ENCODE measurements at regions not wholly inside any gene's neighbourhood (a gene's known extent, or its start where the extent isn't known, plus 50 kb on each side); places are given as distances from the start of the nearest gene placed in this dataset.
"Not testable (repeated sequence)": the region's sequence is repeated elsewhere in the genome, so short reads cannot be mapped to it uniquely, and the experiment has no call there.

DNA sequence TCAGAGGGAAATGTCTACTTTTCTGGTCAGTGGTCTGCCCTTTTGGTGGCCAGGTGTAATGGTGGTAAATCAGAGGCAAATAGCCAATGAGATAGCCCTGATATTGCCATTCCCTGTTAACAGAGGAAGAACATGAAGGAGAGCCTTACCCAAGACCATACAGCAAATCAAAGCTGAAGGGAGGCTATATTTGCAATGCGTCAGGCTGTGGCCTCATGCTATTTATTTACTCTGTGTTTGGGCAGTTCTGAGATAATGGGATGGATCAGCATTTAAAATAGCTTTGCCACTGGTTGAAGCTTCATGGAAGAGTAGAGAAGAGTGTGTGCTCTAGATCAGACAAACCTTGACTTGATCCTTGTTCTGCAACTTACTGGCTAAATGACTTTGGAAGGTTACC is 73.3 kb upstream of the MAML3 start:
- DNase-seq, result no peak
- H3K4me1 Mint-ChIP-seq (ENCODE audit: low read depth), result peaks cover 11% of the 10 kb centered on the region
- H3K4me3 Mint-ChIP-seq, result no peak overlapping the region
- peaks cover 3% of the 10 kb centered on the region for H3K27me3 Mint-ChIP-seq (ENCODE audit: low read depth)
- H3K9me3 Mint-ChIP-seq (ENCODE audit: insufficient read depth), result no peaks in the 10 kb centered on the region
- no peak for ATAC-seq
- POLR2A ChIA-PET, result no interaction called here
- no peaks in the 10 kb centered on the region for H3K36me3 Mint-ChIP-seq (ENCODE audit: low read depth)
- H3K27ac Mint-ChIP-seq, result no peak overlapping the region
- CTCF ChIA-PET, result interaction anchor here (1.0 to 1.3 kb wide), 2 partner anchors 10 to 26 kb away, joined by 3 read pairs; no protein-coding TSS in a partner anchor

DNA sequence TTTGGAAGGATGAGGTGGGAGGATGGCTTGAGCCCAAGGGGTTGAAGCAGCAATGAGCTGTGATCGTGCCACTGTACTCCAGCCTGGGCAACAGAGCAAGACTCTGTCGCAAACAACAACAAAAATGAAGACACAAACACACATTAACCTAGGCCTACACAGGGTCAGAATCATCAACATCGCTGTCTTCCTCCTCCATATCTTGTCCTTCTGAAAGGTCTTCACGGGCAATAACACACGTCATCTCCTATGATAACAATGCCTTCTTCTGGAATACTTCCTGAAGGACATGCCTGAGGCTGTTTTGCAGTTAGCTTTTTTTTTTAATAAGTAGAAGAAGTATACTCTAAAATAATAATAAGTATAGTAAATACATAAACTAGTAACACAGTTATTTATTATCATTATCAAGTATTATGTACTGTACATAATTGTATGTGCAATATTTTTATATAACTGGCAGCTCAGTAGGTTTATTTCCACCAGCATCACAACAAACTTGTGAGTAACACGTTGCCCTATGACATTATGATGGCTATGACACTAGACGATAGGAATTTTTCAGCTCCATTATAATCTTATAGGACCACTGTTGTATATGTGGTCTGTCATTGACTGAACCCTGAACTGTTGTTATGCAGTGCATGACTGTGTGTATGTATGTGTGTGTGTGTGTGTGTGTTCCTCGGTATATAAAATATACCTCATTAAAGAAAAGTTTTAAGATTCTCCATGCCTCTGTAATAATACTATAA is 69.2 kb upstream of the MAML3 start:
- CTCF ChIA-PET, result no interaction called here
- Mint-ChIP-seq H3K9me3 (ENCODE audit: insufficient read depth) (no peaks in the 10 kb centered on the region), H3K27ac (no peak overlapping the region), H3K4me1 (ENCODE audit: low read depth) (no peaks in the 10 kb centered on the region), H3K36me3 (ENCODE audit: low read depth) (no peaks in the 10 kb centered on the region), H3K27me3 (ENCODE audit: low read depth) (peaks cover 6% of the 10 kb centered on the region), H3K4me3 (no peak overlapping the region)
- POLR2A ChIA-PET, result interaction anchor here (0.7 kb wide), 1 partner anchor 276 kb away, joined by 8 read pairs; no protein-coding TSS in a partner anchor
- no peak for ATAC-seq
- DNase-seq, result no peak

DNA sequence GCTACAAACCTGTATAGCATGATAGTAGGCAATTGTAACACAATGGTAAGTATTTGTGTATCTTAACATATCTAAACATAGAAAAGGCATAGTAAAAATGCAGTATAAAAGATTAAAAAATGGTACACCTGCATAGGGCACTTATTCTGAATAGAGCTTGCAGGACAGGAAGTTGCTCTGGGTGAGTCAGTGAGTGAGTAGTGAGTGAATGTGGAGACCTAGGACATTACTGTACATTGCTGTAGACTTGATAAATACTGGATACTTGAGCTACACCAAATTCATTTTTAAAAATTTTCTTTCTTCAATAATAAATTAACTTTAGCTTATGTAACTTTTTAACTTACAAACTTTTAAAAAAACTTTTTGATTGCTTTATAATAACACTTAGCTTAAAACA is 68.2 kb upstream of the MAML3 start:
- H3K4me1 Mint-ChIP-seq (ENCODE audit: low read depth), result no peaks in the 10 kb centered on the region
- H3K27me3 Mint-ChIP-seq (ENCODE audit: low read depth), result peaks cover 6% of the 10 kb centered on the region
- H3K9me3 Mint-ChIP-seq (ENCODE audit: insufficient read depth), result no peaks in the 10 kb centered on the region
- no peak overlapping the region for H3K27ac Mint-ChIP-seq
- no peak for DNase-seq
- ATAC-seq, result no peak
- CTCF ChIA-PET, result interaction anchor here (0.9 to 1.1 kb wide), 2 partner anchors 12 to 31 kb away, joined by 3 to 4 read pairs; no protein-coding TSS in a partner anchor
- no peaks in the 10 kb centered on the region for H3K36me3 Mint-ChIP-seq (ENCODE audit: low read depth)
- no peak overlapping the region for H3K4me3 Mint-ChIP-seq
- POLR2A ChIA-PET, result no interaction called here

DNA sequence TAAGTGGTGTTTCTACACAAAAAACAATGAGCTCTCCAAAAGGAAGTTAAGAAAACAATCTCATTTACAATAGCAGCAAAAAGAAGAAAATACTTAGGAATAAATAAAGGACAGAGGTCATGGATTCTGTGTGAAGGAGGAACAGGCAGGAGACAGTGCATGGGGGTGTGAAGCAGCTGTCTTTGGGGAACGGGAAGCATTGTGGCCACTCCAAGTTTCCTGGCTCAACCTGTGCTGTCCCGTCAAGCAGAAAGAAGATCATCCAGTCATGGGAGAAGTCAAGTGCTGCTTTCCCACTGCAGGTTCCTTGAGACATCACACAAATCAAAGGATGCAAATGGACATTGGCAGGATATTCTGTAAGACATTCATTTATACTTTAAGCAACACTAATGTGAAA is 66.1 kb upstream of the MAML3 start:
- ATAC-seq (no peak), DNase-seq (no peak)
- H3K36me3 Mint-ChIP-seq (ENCODE audit: low read depth), result no peaks in the 10 kb centered on the region
- ChIA-PET POLR2A (interaction anchor here (0.5 kb wide), 1 partner anchor 10 kb away, joined by 3 read pairs; no protein-coding TSS in a partner anchor), CTCF (no interaction called here)
- no peak overlapping the region for H3K4me3 Mint-ChIP-seq
- H3K9me3 Mint-ChIP-seq (ENCODE audit: insufficient read depth), result no peaks in the 10 kb centered on the region
- H3K4me1 Mint-ChIP-seq (ENCODE audit: low read depth), result no peaks in the 10 kb centered on the region
- no peak overlapping the region for H3K27ac Mint-ChIP-seq
- peaks cover 7% of the 10 kb centered on the region for H3K27me3 Mint-ChIP-seq (ENCODE audit: low read depth)

DNA sequence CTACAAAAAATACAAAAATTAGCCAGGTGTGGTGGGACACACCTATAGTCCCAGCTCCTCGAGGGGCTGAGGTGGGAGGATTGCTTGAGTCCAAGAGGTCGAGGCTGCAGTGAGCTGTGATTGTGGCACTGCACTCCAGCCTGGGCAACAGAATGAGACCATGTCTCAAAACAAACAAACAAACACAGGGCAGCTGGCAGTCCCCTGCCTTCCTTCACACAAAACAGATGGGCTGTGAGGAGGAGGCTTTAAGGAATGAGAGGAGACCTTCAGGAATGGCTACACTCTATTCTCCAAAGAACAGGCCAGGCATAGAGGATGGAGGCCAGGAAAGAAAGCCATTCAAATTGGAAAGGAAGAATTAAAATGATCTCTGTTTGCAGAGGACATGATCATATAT is 65.6 kb upstream of the MAML3 start:
- Mint-ChIP-seq H3K9me3 (ENCODE audit: insufficient read depth) (no peaks in the 10 kb centered on the region), H3K4me1 (ENCODE audit: low read depth) (no peaks in the 10 kb centered on the region), H3K27me3 (ENCODE audit: low read depth) (peaks cover 8% of the 10 kb centered on the region), H3K36me3 (ENCODE audit: low read depth) (no peaks in the 10 kb centered on the region), H3K27ac (no peak overlapping the region), H3K4me3 (no peak overlapping the region)
- ChIA-PET POLR2A (no interaction called here), CTCF (no interaction called here)
- no peak for ATAC-seq
- no peak for DNase-seq

DNA sequence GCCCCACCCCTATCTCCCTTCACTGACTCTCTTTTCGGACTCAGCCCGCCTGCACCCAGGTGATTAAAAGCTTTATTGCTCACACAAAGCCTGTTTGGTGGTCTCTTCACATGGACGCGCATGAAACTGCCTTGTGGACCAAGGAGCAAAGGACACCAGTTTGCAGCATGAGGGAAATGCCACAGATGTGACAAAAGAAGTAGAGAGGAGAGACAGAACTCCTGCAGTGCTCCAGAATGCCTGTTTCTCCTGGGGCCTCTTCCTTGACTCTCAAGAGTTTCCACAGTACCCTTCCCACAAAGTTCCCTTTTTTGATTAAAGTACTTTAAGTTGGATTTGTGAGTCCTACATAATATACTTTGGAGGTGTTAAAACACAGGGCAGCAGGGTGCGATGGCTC is 65.1 kb upstream of the MAML3 start:
- H3K9me3 Mint-ChIP-seq (ENCODE audit: insufficient read depth); CTCF ChIA-PET; H3K36me3 Mint-ChIP-seq (ENCODE audit: low read depth); POLR2A ChIA-PET; H3K4me3 Mint-ChIP-seq; DNase-seq; ATAC-seq; H3K27ac Mint-ChIP-seq; H3K4me1 Mint-ChIP-seq (ENCODE audit: low read depth); H3K27me3 Mint-ChIP-seq (ENCODE audit: low read depth): not testable (repeated sequence)

DNA sequence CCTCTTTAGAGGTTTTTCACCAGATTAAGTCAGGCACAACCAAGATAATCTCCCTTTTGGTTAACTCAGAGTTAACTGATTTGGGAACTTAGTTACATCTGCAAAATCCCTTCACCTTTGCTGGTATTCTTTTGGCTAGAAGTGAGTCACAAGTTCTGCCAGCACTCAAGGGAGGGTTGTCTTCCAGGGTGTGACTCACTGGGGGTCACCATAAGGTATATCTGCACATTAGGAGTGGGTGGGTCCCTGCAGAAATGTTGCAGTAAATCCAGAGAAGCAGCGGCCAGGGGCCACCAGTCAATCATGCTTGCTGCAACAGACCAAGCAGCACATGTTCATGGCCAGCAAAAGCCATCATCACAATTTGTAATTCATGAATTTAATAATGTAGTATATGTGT is 59.8 kb upstream of the MAML3 start:
- CTCF ChIA-PET, result no interaction called here

DNA sequence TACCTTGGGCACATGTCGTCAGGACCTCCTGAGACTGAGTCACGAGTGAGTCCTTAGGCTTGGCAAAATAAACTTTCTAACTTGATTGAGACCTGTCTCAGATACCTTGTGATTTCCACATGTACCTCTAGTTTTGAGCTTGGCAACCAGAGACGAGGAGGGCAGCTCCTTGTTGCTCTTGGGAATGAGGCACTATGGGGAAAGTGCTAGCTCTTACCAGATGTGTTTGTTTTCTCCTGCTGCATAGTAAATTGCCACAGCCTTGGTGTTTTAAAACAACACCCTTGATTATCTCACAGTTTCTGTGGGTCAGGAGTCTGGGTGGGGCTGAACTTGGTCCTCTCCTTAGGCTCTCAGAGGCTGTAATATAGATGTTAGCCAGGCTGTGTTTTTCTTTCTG is 59.1 kb upstream of the MAML3 start:
- Mint-ChIP-seq H3K4me3 (no peak overlapping the region), H3K9me3 (ENCODE audit: insufficient read depth) (no peaks in the 10 kb centered on the region), H3K27ac (no peak overlapping the region), H3K27me3 (ENCODE audit: low read depth) (peaks cover 17% of the 10 kb centered on the region), H3K36me3 (ENCODE audit: low read depth) (no peaks in the 10 kb centered on the region), H3K4me1 (ENCODE audit: low read depth) (no peaks in the 10 kb centered on the region)
- ATAC-seq, result no peak
- no peak for DNase-seq
- ChIA-PET POLR2A (no interaction called here), CTCF (no interaction called here)

More for the DNA sequence above, 59.8 kb upstream of the MAML3 start:
- Mint-ChIP-seq H3K9me3 (ENCODE audit: insufficient read depth) (no peaks in the 10 kb centered on the region), H3K4me3 (no peak overlapping the region), H3K36me3 (ENCODE audit: low read depth) (no peaks in the 10 kb centered on the region), H3K27ac (no peak overlapping the region), H3K4me1 (ENCODE audit: low read depth) (no peaks in the 10 kb centered on the region), H3K27me3 (ENCODE audit: low read depth) (peaks cover 14% of the 10 kb centered on the region)
- POLR2A ChIA-PET, result no interaction called here
- DNase-seq (no peak), ATAC-seq (no peak)

DNA sequence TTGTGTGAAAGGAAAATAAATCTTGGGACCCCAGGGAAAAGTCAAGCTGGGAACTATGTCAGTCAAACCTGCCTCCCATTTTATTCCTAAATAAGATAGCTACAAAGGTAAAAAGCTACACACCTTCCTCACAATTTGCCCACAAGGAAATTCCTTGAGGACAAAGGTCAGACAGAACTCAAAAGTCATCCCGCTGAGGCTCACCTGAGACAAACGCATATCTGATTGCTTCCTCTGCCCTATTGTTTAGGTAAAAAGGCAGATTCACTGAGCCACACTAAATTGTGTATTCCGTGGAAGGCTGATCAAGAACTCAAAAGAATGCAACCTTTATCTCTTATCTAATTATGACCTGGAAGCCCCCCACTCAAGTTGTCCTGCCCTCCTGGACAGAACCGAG is 58.7 kb upstream of the MAML3 start:
- no peak overlapping the region for H3K4me3 Mint-ChIP-seq
- no peak for DNase-seq
- no peak for ATAC-seq
- H3K36me3 Mint-ChIP-seq (ENCODE audit: low read depth), result no peaks in the 10 kb centered on the region
- peaks cover 21% of the 10 kb centered on the region for H3K27me3 Mint-ChIP-seq (ENCODE audit: low read depth)
- H3K9me3 Mint-ChIP-seq (ENCODE audit: insufficient read depth), result no peaks in the 10 kb centered on the region
- ChIA-PET CTCF (no interaction called here), POLR2A (no interaction called here)
- H3K27ac Mint-ChIP-seq, result no peak overlapping the region
- H3K4me1 Mint-ChIP-seq (ENCODE audit: low read depth), result no peaks in the 10 kb centered on the region

DNA sequence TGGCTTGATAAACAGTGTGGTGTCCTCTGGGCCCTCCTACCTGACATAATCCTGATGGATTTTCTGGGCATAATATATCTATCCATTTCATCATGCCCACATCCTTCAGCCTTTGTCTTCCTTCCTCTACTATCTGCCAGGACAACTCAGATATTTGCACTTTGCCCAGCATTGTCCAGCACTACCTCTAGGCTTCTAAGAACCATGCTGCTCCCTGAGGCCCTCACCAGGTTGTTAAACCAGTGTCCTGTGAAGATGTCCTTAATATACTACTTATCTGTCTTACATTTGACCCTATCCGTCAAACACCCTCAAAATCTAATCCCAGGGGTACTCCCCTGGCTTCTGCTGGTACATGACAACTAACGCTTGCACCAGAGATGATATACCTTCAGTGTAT is 58.2 kb upstream of the MAML3 start:
- no peak overlapping the region for H3K4me3 Mint-ChIP-seq
- DNase-seq, result no peak
- ChIA-PET POLR2A (interaction anchor here (0.6 kb wide), 1 partner anchor 17 kb away, joined by 3 read pairs; no protein-coding TSS in a partner anchor), CTCF (no interaction called here)
- no peak for ATAC-seq
- peaks cover 25% of the 10 kb centered on the region for H3K27me3 Mint-ChIP-seq (ENCODE audit: low read depth)
- H3K27ac Mint-ChIP-seq, result no peak overlapping the region
- no peaks in the 10 kb centered on the region for H3K4me1 Mint-ChIP-seq (ENCODE audit: low read depth)
- H3K36me3 Mint-ChIP-seq (ENCODE audit: low read depth), result no peaks in the 10 kb centered on the region
- no peaks in the 10 kb centered on the region for H3K9me3 Mint-ChIP-seq (ENCODE audit: insufficient read depth)

DNA sequence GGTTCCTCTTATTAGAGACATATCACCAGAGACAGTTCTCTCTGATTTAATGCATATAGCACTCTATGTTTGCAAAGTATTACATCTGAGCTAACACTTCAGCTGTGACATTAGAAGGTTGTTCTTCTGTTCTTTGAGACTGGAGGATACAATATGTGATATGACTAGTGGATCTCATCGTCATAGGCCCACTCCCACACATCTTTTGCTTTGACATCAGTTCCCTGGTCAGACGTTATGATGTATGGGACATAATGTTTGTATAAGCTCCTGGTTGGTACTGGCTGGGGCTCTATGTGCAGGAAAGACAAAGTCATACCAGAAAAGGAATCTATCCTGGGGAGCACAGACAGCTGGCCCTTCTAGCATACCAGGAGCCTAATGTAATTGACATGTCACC is 57.7 kb upstream of the MAML3 start:
- ATAC-seq (no peak), DNase-seq (no peak)
- H3K4me3 Mint-ChIP-seq, result no peak overlapping the region
- ChIA-PET CTCF (no interaction called here), POLR2A (interaction anchor here (0.6 kb wide), 1 partner anchor 17 kb away, joined by 3 read pairs; no protein-coding TSS in a partner anchor)
- H3K27ac Mint-ChIP-seq, result no peak overlapping the region
- H3K27me3 Mint-ChIP-seq (ENCODE audit: low read depth), result peaks cover 25% of the 10 kb centered on the region
- no peaks in the 10 kb centered on the region for H3K36me3 Mint-ChIP-seq (ENCODE audit: low read depth)
- no peaks in the 10 kb centered on the region for H3K9me3 Mint-ChIP-seq (ENCODE audit: insufficient read depth)
- H3K4me1 Mint-ChIP-seq (ENCODE audit: low read depth), result no peaks in the 10 kb centered on the region

DNA sequence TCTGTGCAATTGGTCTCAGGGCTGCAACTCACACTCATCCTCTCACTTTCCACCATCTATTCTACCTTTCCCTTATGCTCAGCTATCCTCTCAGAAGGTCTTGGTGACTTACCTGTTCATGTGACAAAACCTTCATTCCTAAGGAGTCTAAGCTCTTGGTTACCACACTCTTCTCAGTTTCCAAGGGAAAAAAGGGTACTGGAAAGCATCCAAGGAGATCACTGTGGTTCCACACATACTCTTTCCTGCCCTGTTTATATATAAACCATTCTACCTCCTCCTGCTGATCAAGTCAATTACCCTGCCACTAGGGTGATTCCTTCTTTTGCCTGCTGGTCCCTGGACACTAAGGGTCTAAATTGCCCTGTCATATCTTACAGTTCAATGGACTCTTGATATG is 57.2 kb upstream of the MAML3 start:
- ChIA-PET POLR2A (no interaction called here), CTCF (no interaction called here)
- Mint-ChIP-seq H3K36me3 (ENCODE audit: low read depth) (no peaks in the 10 kb centered on the region), H3K4me3 (no peak overlapping the region), H3K4me1 (ENCODE audit: low read depth) (no peaks in the 10 kb centered on the region), H3K27me3 (ENCODE audit: low read depth) (peaks cover 29% of the 10 kb centered on the region), H3K9me3 (ENCODE audit: insufficient read depth) (no peaks in the 10 kb centered on the region), H3K27ac (no peak overlapping the region)
- DNase-seq (no peak), ATAC-seq (no peak)

DNA sequence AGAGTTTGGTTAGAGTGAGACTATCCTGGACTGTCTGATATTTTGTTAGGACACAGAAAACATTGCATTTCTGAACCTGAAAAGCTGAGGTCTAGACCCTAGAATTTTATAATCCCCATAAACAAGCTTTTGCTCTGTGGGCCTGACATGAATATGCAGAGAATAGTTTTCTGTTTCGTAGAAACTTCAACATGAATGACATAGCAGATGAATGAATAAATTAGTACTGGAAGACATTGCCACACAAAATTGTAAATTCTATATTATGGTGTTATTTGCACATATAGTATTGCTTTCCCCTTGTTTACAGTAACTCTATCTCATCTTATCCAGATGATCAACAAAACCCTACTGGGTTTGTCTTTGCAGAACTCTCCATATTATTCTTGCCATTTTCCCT is 54.9 kb upstream of the MAML3 start:
- no peaks in the 10 kb centered on the region for H3K9me3 Mint-ChIP-seq (ENCODE audit: insufficient read depth)

More for the DNA sequence above, 54.9 kb upstream of the MAML3 start:
- Mint-ChIP-seq H3K4me3 (no peak overlapping the region), H3K36me3 (ENCODE audit: low read depth) (no peaks in the 10 kb centered on the region), H3K4me1 (ENCODE audit: low read depth) (no peaks in the 10 kb centered on the region), H3K27me3 (ENCODE audit: low read depth) (peaks cover 34% of the 10 kb centered on the region), H3K27ac (no peak overlapping the region)
- POLR2A ChIA-PET, result no interaction called here
- ATAC-seq (no peak), DNase-seq (no peak)
- CTCF ChIA-PET, result no interaction called here
